NCI-H2029 (cell line): ENCODE measurements at regions not wholly inside any gene's neighbourhood (a gene's known extent, or its start where the extent isn't known, plus 50 kb on each side); places are given as distances from the start of the nearest gene placed in this dataset.

Experiments used
- DNase-seq: peaks from one replicate; lab custom pipeline; 2025; lab: John Stamatoyannopoulos, UW

GRCh38 chr2:760001-760400 is 82.8 kb upstream of the TMEM18 start:
- DNase-seq: no peak

- DNase-seq: no peak
Measured at GRCh38 chr2:758073-758820, 81.0 kb upstream of the TMEM18 start.

- no peak for DNase-seq
Measured at GRCh38 chr2:753123-753522, 75.9 kb upstream of the TMEM18 start.

GRCh38 chr2:751474-751873 is 74.3 kb upstream of the TMEM18 start:
- no peak for DNase-seq

- DNase-seq: no peak
Measured at GRCh38 chr2:750628-751027, 73.4 kb upstream of the TMEM18 start.

- no peak for DNase-seq
Measured at GRCh38 chr2:747762-748351, 70.7 kb upstream of the TMEM18 start.

GRCh38 chr2:746697-747096 is 69.5 kb upstream of the TMEM18 start:
- no peak for DNase-seq

- no peak for DNase-seq
Measured at GRCh38 chr2:744088-744487, 66.9 kb upstream of the TMEM18 start.

- DNase-seq: no peak
Measured at GRCh38 chr2:742221-742620, 65.0 kb upstream of the TMEM18 start.

GRCh38 chr2:741195-741496 is 63.9 kb upstream of the TMEM18 start:
- DNase-seq: no peak

- DNase-seq: peak; percentile 98
Measured at GRCh38 chr2:740322-741194, 63.4 kb upstream of the TMEM18 start.

GRCh38 chr2:739864-740321 is 62.7 kb upstream of the TMEM18 start:
- DNase-seq: peak; percentile 89

- no peak for DNase-seq
Measured at GRCh38 chr2:736939-737338, 59.7 kb upstream of the TMEM18 start.

GRCh38 chr2:735670-736218 is 58.5 kb upstream of the TMEM18 start:
- DNase-seq: no peak

GRCh38 chr2:734496-734895 is 57.3 kb upstream of the TMEM18 start:
- DNase-seq: no peak

- no peak for DNase-seq
Measured at GRCh38 chr2:733495-733894, 56.3 kb upstream of the TMEM18 start.

- DNase-seq: no peak
Measured at GRCh38 chr2:733001-733400, 55.8 kb upstream of the TMEM18 start.

GRCh38 chr2:731711-732110 is 54.5 kb upstream of the TMEM18 start:
- DNase-seq: no peak

GRCh38 chr2:729376-729861 is 52.2 kb upstream of the TMEM18 start:
- DNase-seq: no peak

- DNase-seq: no peak
Measured at GRCh38 chr2:728165-728564, 51.0 kb upstream of the TMEM18 start.

GRCh38 chr2:727071-727470 is 49.9 kb upstream of the TMEM18 start:
- DNase-seq: no peak
